Ishikawa (cell line): ENCODE measurements at regions not wholly inside any gene's neighbourhood (a gene's known extent, or its start where the extent isn't known, plus 50 kb on each side); places are given as distances from the start of the nearest gene placed in this dataset.

Experiments used
- RAD21 ChIP-seq: IDR thresholded peaks from 2 replicates; pipeline ENCODE4 v1.6.1; 2012; ENCODE audit warnings: low read depth
- TAF1 ChIP-seq: IDR thresholded peaks from 2 replicates; pipeline ENCODE4 v1.6.1; 2012; ENCODE audit warnings: low read depth, mild to moderate bottlenecking
- YY1 ChIP-seq: IDR thresholded peaks from 2 replicates; pipeline ENCODE4 v1.6.1; 2012; ENCODE audit warnings: low read depth

DNA sequence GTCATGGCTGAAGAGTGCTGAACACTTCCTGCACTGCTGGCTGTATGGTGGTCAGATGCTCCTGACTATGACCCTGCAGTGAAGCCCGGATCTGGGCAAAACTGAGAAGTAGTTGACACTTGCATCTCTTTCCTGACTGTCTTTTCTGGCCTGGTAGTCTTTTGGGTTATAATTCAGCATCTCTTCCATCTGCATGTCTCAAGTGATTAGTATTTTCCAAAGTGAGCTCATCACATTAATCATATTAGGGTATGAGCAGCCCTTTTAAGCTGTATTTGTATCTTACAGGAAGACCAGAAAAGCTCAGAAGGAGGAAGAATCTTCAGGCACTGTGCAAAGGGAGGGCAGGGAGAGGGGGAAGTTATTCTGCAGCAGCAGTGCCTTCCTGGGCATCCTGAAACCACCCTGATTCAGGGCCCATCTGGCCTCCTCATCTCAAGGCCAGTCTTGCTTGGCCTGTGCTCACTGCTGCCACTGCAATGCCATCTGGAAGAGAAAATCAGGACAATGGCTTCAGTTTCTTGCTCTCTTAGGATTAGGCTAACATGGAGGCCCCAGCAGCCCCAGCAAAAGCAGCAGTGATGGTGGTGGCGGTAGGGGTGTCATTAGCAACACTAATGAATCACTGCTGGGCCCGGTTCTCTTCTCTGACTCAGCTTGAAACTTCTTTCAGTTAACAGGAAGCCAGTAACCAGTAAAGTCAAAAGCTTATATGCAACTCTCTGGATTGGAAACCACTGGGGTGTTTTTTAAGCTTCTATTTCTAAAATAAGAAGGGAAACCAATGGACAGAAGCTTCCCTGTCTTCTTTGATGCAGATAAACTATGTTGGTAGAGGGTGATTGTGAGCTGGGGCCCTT, 63.3 kb upstream of the WDR26 start:
- TF ChIP-seq YY1 (no peak), RAD21 (no peak), TAF1 (no peak)
